HUDEP-2 (cell line): ENCODE measurements at regions not wholly inside any gene's neighbourhood (a gene's known extent, or its start where the extent isn't known, plus 50 kb on each side); places are given as distances from the start of the nearest gene placed in this dataset.
"Not testable (repeated sequence)": the region's sequence is repeated elsewhere in the genome, so short reads cannot be mapped to it uniquely, and the experiment has no call there.

ENCODE experiments used
- DNase-seq, 76 experiments: peaks; one replicate each; lab custom pipeline; 2025; ENCODE audit not compliant: unreplicated experiment in 76 of 76; lab: John Stamatoyannopoulos, UW

DNA sequence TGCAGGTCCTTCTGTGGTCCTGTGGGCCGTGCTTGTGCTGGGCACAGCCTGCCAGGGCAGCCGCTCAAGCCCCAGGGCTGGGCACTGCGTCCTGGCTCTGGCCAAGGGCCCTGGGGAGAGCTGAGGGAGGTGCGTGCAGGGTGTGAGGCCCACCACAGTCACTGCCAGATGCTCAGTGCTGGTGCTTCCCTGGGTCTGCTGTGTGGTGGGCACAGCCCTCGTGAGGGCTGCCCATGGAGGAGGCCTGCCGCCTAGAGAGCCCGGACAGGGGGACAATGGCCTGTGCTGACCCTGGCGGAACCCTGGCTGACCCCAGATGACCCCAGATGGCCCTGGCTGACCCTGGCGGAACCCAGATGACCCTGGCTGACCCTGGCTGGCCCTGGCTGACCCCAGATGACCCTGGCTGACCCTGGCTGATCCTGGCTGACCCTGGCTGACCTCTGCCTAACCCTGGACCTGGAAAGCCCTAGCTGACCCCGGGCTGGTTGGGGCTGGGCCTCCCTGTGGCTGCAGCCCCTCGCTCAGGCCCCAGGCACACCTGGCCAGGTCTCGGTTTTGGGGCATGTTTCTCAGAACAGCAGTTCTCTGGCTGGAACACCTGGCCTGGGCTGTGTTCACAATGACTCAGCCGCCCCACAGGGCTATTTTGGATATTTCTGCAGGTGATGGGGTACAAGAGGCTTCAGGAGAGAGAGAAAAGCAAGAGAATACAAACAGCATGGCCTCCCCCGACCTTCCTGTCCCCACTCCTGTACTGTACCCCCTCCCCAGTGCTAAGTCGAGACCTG is 55.4 kb downstream of the TMEM121 start:
- DNase-seq = no peak

DNA sequence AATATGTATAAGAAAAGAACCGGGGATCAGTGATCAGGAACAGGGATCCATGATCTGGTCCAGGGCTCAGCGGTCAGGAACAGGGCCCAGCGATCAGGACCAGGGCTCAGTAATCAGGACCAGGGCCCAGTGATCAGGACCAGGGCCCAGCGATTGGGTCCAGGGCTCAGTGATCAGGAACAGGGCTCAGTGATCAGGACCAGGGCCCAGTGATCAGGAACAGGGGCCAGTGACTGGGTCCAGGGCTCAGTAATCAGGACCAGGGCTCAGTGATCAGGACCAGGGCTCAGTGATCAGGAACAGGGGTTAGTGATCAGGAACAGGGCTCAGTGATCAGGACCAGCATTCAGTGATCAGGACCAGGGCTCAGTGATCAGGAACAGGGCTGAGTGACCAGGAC is 56.3 kb downstream of the TMEM121 start:
- no peak for DNase-seq

DNA sequence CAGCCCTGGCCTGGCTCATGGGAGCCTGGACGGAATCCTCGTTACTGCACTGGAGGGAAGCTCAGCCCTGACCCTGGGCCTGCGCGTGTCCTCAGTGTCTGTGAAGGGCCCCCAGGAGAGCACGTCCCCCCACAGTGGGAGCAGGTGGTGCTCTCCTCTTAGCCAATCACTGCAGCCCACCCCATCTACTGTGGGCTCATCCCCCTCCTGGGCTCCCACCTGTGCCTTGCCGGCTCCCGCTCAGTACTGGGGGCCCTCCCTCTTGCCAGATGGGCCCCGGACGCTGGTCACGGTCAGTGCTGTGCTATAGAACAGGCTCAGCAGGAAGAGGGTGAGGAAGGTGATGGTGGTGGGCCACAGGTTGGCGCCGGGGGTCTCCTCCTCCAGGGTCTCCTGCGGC is 57.5 kb downstream of the TMEM121 start:
- DNase-seq = not testable (repeated sequence)

DNA sequence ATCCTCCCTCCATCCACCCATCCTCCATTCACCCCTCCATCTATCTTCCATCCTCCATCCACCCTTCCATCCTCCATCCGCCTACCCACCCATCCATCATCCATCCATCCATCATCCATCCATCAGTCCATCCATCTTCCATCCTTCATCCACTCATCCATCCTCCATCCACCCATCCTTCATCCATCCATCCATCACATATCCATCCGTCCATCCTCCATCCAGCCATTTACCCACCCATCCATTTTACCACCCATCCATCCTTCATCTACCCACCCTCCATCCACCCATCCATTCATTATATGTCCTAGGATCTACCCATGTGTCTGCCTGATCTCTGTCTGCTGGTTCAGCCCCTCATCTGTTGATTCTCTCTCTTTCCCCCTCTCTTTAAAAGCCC is 58.9 kb downstream of the TMEM121 start:
- not testable (repeated sequence) for DNase-seq

DNA sequence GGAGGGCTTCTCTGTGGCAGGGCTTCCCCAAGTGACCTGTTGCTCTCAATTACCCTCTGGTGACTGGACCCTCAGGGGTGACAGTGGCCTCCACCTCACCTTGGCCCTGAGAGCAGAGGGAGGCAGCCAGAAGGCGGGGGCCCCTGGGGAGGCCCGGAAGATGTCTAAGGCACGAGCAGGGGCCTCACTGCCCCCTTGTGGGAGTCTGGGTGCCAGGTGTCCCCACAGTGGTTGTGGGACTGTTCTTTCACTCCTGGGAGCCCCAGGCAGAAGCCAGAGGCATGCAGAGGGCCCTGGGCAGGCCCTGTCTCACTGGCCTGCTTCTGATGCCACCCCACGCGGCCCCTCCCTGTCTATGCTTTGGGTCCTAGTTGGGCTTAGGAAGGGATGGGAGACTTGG is 59.3 kb downstream of the TMEM121 start:
- not testable (repeated sequence) for DNase-seq

DNA sequence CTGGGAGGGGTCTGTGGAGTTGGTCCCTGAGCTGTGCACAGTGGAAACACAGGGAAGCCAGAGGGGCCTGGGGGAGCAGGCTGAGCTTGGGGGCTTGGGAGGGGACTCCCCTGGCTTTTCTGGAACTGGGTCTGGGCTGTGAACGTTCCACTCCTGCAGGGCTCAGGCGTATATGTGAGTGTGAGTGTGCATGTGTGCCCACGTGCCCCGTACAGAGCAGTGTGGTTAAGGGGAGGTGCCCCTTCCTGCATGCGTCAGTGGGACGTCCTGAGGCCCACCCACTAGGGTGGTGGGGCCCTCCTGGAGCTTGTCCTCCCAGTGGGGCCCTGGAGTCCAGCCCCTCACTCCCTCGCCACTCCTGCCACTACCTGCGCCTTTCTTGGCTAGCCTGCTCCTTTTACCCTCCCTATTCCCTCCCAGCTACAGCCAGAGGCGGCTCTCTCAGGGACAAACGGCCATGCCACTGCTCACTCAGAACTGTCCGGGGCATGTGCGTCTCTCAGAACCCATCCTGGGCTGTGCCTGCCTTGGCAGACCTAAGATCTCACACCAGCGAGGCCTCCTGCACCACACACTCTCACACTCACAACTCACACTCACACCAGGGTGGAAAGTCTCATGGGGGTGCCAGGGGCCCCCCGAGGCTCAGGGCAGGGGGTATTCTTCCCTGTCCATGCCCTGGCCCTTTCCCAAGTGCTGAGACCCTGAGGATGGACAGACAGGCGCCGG is 59.9 kb downstream of the TMEM121 start:
- DNase-seq = not testable (repeated sequence)

DNA sequence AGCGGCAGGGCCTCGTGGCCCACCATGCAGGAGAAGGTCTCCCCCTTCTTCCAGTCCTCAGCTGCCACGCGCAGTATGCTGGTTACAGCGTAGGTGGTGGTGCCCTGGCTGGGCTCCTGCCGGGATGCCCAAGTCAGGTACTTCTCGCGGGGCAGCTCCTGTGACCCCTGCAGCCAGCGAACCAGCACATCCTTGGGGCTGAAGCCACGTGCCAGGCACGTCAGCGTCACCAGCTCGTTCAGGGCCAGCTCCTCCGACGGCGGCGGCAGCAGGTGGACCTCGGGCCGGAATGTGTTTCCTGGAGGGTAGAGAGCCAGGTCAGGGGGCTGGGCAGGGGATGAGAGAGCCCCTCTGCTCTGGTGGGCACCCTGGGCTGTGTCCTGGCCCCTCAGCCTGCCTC is 60.7 kb downstream of the TMEM121 start:
- not testable (repeated sequence) for DNase-seq

DNA sequence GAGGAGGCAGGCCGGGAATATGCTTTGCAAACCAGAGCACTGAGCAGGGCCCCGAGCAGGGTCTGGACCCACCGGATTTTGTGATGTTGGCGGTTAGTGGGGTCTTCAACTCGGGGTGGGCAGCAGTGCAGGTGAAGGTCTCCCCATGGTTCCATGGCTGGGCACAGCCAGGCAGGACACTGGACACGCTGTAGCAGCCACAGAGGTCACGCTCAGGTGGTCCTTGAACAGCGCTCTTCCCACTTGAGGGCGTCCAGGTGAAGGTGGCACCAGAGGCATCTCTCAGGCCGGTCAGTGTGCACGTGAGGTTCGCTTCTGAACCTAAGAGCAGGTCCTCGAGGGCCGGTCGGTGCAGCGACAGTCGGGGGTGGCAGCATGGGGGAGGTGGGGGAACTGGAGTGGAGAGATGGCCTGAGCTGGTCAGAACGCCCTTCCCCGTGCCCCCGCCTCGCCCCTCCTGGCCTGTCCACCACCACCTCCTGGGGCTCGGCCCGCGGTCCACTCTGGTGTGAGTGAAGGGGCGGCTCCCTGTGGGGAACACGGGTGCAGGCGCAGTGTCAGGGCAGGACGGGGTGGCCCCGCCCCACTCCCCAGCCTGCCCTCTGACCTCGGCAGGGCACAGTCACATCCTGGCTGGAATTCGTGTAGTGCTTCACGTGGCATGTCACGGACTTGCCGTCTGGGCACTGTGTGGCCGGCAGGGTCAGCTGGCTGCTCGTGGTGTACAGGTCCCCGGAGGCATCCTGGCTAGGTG is 61.3 kb downstream of the TMEM121 start:
- not testable (repeated sequence) for DNase-seq

DNA sequence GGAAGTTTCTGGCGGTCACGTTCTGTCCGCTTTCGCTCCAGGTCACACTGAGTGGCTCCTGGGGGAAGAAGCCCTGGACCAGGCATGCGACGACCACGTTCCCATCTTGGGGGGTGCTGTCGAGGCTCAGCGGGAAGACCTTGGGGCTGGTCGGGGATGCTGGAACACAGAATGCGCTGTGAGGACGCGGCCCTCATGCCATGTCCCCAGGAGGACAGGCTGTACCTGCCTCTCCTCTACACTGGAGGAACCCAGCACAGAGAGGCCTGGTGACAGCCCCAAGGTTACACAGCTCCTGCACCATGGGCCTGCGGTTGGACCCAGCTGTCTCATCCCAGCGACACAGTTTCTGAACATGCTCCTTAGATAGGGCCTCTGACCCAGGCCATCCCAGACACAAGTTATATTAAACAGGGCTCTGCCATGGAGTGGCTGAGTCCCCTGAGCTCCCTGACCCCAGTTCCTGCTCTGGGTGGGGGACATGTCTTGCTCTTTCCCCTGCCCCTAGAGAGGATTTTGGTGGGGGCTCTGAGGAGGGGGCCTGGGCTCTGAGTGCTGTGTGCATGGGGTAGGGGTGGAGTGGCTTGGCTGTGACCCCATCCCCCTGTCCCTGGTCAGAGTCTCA is 62.0 kb downstream of the TMEM121 start:
- no peak for DNase-seq

DNA sequence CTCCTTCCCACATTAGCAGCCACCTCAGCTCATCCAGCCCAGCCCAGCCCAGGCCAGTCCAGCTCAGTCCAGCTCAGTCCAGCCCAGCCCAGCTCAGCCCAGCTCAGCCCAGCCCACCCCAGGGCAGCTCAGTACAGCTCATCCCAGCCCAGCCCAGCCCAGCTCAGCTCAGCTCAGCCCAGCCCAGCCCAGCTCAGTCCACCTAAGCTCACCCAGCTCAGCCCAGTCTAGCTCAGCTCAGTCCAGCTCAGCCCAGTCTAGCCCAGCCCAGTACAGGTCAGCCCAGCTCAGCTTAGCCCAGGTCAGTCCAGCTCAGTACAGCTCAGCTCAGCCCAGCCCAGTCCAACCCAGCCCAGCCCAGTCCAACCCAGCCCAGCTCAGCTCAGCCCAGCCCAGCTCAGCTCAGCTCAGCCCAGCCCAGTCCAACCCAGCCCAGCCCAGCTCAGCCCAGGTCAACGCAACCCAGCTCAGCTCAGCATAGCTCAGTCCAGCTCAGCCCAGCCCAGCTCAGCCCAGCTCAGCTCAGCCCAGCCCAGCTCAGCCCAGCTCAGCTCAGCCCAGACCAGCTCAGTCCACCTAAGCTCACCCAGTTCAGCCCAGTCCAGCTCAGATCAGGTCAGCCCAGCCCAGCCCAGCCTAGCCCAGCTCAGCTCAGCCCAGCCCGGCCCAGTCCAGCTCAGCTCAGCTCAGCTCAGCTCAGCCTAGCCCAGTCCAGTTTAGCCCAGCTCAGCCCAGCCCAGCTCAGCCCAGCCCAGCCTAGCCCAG is 63.0 kb downstream of the TMEM121 start:
- no peak for DNase-seq

DNA sequence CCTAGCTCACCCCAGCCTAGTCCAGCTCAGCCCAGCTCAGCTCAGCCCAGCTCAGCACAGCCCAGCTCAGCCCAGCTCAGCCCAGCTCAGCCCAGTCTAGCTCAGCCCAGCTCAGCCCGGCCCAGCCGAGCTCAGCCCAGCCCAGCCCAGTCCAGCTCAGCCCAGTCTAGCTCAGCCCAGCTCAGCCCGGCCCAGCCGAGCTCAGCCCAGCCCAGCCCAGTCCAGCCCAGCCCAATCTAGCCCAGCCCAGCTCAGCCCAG is 63.5 kb downstream of the TMEM121 start:
- DNase-seq = not testable (repeated sequence)

DNA sequence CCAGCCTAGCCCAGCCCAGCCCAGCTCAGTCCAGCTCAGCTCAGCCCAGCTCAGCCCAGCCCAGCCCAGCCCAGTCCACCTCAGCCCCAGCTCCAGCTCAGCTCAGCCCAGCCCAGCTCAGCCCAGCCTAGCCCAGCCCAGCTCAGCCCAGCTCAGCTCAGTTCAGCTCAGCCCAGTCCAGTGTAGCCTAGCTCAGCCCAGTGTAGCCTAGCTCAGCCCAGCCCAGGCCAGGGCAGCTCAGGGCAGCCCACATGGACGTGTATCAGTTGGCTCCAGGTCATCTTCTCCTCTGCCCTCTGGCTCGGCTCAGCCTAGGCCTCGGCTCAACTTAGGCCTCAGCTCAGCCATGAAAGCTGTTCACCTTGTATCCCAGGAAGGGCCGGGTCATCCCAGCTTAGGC is 64.7 kb downstream of the TMEM121 start:
- DNase-seq = no peak

DNA sequence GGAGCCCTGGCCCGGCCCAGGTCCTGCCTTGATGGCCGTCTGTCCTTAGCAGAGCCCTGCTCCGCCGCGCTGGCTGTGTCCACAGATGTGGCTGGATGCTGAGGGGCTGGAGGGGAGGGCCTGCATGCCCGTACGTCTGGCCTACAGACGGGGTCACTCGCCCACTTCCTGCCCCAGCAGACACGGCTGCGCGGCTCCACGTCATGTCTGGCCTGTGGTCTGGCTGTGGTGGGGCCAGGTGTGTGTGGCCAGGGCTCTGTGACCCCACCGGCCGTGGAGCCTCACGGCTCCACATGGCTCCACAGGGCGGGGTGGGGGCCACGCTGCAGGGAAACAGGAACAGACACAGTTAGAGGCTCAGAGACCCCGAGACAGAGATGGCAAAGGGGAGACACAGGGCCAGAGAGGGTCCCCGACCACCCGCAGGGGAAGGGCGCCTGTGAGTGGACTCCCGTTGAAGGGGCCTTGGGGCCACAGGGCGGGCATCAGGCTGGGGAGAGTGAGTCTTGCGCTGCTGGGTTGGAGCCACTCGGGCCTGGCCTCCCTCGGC is 65.5 kb downstream of the TMEM121 start:
- DNase-seq = not testable (repeated sequence)

DNA sequence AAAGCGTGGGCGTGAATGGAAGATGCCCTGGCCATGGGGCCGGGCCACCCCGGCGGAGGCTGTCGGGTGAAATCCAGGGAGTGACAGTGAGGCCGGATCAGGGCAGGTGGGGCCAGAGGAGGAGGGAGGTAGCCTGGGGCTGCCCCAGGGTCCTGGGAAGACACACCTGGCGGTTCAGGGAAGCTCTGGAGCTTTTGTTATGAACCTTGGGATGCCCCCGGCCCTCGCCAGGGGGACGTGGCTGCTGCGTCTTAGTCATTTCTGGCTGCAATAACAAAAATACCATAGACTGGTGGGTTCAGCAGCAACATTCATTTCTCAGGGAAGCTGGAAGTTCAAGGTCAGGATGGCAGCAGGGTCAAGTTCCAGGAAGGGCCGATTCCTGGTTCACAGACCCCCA is 66.3 kb downstream of the TMEM121 start:
- DNase-seq = not testable (repeated sequence)

DNA sequence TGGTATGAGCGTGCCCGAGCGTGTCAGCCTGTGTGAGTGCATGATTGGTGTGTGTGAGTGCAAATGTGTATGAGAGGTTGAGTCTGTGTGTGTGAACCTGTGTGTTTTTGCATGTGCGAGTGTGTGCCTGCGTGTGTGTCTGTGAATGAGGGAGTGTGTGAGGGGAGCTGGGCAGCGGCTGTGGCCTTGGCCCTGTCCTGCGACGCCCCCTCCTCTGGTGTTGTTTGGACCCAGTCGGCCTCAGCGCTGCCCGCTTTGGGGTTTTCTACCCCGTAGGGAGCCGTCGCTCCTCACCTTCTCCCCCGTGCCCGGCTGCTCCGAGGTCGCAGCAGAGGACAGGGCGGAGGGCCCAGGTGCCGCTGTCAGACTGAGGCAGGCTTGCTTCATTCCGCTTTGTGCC is 69.0 kb downstream of the TMEM121 start:
- DNase-seq = not testable (repeated sequence)

DNA sequence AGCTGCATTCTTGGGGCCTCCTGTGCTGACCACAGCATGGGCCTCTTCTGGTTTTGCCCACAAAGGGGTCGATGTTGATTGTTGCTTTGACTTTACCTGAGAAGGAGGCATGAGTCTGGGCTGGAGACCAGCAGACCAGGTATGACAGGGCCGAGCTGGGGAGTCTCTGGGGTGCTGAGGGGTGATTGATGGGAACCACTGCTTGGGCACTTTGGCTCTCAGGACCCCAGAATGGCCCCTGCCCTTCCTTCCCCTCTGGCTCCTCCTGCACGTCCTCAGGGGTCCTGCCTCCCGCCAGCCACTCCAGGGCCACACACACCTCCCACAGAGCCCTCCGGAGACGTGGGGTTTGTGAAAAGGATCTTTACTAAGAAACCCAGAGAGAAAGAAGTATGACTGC is 70.0 kb downstream of the TMEM121 start:
- DNase-seq = not testable (repeated sequence)

DNA sequence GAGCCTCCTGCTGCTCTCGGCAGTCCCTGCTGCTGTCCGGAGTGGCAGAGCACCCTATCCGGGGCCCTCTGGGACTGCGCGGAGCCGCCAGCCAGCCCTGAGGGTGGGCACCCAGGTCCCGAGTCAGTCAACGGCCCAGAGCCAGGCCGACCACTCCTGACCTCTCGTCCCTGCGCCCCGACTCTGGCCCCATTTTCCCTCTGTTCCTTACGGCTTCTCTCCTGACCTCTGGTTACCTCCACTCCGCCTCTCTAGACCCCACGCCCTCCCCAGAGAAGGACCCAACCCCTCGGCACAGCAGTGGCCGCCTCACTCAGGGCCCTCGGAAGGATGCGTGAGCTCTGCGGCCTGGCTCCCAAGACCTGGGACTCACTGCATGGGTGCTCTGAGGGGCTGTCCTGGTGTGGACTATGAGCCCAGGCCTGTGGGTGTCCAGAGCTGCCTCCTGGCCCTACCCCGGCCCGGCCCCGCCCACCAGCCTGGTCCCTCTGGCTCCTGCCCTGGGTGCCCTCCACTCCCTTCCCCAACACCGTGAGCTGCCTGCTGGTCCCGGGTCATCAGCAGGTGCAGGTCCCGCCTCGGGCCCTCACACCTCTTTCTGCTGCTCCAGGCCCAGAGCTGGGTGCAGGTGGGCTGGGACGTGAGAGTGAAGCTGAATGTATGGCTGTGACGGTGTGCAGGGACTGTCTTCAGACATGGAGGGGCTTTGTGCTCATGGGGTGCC is 71.8 kb downstream of the TMEM121 start:
- DNase-seq = not testable (repeated sequence)

DNA sequence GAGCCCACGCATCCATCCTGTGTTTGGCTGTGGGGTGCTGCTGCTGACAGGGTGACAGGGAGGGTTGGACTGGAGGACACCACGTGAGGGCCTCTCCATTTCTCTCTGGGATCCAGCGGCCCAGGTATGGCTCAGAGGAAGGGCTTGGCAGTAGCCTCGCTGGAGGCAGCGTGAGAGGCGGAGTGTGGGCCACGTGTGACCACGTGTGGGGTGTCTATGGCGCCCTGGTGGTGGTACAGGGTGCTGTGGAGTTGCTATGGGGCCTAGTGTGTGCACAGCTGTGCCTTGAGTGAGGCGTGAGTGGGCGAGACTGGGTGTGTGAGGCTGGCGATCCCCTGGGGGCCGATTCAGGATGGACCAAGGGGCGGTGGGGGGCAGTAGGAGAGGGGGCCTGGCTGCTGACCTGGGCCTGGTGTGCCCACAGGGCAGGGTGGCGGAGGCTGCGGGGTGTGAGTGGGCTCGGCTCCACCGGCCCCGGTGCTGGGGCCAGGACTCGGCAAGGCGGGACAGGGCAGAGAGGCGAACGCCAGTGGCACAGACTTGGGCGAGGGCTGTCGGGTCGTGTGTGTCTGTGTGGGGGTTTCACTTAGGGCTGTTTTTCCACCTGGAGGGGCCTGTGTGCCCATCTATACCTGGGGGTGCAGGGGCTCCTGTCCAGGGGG is 72.7 kb downstream of the TMEM121 start:
- DNase-seq = not testable (repeated sequence)
